Suppressor macrophage treated with lipopolysaccharide for 1 hour (primary cell): ENCODE measurements at regions not wholly inside any gene's neighbourhood (a gene's known extent, or its start where the extent isn't known, plus 50 kb on each side); places are given as distances from the start of the nearest gene placed in this dataset.

Experiments
- DNase-seq, 3 donors: peaks; one replicate each; pipeline ENCODE4 v3.0.0-alpha.2; 2020 to 2022

GRCh38 chr12:127075981-127076380 is 1191.0 kb upstream of the TMEM132C start:
- no peak for DNase-seq

- DNase-seq = no peak
Measured at GRCh38 chr12:127077262-127078045, 1189.5 kb upstream of the TMEM132C start.

GRCh38 chr12:127078577-127079350 is 1188.2 kb upstream of the TMEM132C start:
- DNase-seq = no peak

GRCh38 chr12:127079636-127080035 is 1187.3 kb upstream of the TMEM132C start:
- DNase-seq = no peak

- DNase-seq = no peak
Measured at GRCh38 chr12:127081058-127081457, 1185.9 kb upstream of the TMEM132C start.

- peak; percentile 45 to 75 (median 64) for DNase-seq
Measured at GRCh38 chr12:127083008-127083949, 1183.7 kb upstream of the TMEM132C start.

- no peak for DNase-seq
Measured at GRCh38 chr12:127101076-127101475, 1165.9 kb upstream of the TMEM132C start.

- DNase-seq = no peak
Measured at GRCh38 chr12:127106041-127106440, 1160.9 kb upstream of the TMEM132C start.

GRCh38 chr12:127106697-127107096 is 1160.3 kb upstream of the TMEM132C start:
- no peak for DNase-seq

GRCh38 chr12:127107744-127108143 is 1159.2 kb upstream of the TMEM132C start:
- DNase-seq = no peak

GRCh38 chr12:127108360-127109215 is 1158.4 kb upstream of the TMEM132C start:
- DNase-seq = peak; percentile 64 to 74 (median 68)

- no peak for DNase-seq
Measured at GRCh38 chr12:127113945-127114344, 1153.0 kb upstream of the TMEM132C start.

GRCh38 chr12:127115468-127116035 is 1151.4 kb upstream of the TMEM132C start:
- no peak for DNase-seq

- no peak for DNase-seq
Measured at GRCh38 chr12:127118251-127118650, 1148.7 kb upstream of the TMEM132C start.

- no peak for DNase-seq
Measured at GRCh38 chr12:127119600-127120140, 1147.3 kb upstream of the TMEM132C start.

- DNase-seq = no peak
Measured at GRCh38 chr12:127120851-127121250, 1146.1 kb upstream of the TMEM132C start.

GRCh38 chr12:127121494-127122084 is 1145.4 kb upstream of the TMEM132C start:
- no peak for DNase-seq

GRCh38 chr12:127125607-127126259 is 1141.2 kb upstream of the TMEM132C start:
- DNase-seq = peak; percentile 70 to 89 (median 85)

GRCh38 chr12:127126260-127126628 is 1140.7 kb upstream of the TMEM132C start:
- peak in 1 of 3 donors; percentile 28 for DNase-seq

GRCh38 chr12:127127897-127128296 is 1139.1 kb upstream of the TMEM132C start:
- no peak for DNase-seq
